ENCODE measurements at regions not wholly inside any gene's neighbourhood (a gene's known extent, or its start where the extent isn't known, plus 50 kb on each side); places are given as distances from the start of the nearest gene placed in this dataset.
"Not testable (repeated sequence)": the region's sequence is repeated elsewhere in the genome, so short reads cannot be mapped to it uniquely, and the experiment has no call there.

DNA sequence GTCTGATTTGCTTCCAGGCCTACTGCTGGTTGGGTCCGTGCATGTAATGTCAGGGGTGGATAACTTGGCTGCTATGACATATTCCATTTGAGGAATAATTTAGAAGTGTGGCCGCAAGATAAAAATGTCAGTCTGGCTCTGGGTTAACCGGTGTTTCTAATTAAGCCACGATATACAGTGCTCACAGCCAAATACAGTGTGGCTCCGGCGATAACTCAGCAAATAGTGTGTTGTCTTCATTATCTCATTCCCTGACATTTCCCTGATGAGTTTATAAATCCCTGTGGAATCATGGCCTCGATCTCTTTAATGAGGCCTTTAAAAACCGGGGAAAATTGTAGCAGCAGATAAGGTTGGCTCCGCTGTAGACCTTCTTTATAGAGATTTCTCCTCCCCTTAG, 1125.0 kb downstream of the TYW1 start:
- no peak for DNase-seq

DNA sequence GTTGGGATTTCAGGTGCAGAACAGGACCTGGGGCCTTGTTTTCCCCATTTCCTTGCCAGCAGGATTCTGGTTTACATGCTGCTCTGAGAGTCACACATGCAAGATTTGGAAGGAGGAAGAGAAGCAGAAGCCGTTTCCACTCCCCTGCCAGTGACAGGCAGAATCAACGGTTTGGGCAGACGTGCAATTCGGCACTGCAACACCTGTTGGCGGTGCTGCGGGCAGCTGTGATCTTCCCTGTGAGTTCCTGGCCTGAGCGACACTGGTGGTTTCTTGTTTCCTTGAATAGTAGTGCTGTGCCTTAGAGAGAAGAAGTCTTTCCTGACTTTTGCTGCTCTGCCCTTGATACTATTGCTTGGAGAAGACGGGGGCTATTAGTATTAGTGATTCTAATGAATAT, 1126.2 kb downstream of the TYW1 start:
- no peak for DNase-seq

DNA sequence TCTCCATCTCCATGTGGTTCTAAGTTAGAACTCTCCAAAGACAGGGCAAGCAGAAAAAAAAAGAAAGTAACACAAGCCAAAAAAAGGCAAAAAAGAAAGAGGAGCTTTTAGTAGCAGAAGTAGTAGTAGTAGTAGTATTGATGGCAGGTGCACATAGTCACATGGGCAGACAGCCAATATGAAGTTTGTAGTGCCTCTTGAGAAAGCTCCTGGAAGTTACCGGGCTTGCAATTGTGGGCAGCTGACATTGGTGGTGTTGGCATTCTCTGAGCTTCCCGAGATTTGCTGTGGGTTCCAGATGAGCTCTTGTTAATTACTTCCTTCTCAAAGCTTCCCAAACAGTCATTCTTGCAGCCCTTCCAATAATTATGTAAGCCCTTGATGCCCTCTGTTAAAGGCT, 1128.5 kb downstream of the TYW1 start:
- no peak for DNase-seq

DNA sequence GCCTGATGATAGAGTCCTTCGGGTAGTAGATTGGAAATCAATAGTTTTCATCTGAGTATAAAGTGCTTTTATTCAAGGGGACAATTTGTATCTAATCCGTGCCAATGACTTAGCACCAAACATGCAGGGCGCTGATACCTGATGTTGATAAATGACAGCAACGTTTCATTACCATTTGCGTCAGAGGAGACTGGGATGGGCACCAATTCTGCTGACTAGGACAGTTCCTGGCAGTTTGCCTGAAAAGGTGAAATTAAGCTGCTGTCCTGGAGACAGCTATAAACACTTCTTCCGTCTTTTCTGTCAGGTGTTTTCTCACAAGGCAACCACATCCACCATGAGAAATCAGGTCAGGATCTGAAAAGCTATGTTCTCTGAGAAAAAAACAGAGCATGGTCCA, 1136.4 kb downstream of the TYW1 start:
- DNase-seq: no peak

DNA sequence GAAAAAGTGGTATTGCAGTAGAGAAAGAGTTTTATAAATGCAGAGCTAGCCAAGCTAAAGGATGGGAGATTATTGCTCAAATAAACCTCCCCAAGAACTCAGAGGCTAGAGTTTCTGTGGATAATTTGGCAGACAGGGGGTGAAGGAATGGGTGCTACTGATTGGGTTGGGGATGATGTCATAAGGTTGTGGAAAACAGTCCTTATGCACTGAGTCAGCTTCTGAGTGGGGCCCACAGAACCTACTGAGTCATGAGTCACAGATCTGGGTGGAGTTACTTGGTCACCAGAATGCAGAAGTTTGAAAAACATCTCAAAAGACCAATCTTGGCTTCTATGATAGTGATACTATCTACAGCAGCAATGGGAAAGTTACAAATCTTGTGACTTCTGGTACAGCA, 1146.7 kb downstream of the TYW1 start:
- DNase-seq: no peak

DNA sequence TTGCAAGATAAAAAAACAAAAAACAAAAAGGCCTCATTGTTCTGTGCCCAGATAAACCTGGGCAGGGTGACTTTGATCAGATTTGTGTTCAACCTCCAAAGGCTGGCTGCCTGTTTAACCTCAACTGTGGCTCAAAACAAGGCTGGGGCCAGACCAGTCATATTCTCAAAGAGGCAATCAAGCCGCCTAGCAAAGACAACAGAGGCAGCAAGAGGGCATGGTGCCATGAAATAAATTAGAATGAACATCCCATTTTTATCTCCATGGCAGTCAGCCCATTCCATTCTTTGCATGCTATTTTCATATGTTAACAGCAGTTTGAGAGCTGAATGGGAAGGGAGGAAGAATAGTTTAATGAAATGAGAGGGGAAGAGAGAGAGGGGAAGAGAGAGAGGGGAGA, 1150.3 kb downstream of the TYW1 start:
- DNase-seq: no peak

DNA sequence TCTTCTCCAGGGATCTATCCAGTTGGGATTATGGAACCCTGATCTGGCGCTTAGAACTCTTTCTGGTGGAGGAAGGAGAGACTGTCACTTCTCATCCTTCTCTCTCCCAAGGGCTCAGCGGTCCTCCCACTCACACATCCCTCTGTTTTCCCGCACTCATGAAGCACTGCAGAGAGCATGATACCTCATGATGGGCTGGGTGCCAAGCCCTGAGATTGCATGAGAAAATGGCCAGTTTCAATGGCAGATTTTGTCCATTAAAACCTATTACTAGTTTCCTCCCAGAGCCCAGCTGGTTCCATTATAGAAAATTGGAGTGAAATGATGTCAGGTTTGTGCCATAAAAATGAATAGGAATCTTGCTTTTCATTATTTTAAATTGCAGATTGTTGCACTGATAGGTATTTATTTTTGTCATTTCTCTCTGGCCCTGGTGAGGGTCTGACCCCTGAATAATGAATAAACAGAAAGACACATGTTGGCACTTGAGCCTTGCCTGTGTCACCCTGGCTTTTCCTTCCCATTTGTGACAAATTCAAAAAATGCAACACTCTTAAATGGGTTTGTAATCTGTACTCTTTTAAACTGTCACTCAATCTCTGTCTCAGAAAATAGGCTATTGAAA, 1151.1 kb downstream of the TYW1 start:
- DNase-seq: no peak

DNA sequence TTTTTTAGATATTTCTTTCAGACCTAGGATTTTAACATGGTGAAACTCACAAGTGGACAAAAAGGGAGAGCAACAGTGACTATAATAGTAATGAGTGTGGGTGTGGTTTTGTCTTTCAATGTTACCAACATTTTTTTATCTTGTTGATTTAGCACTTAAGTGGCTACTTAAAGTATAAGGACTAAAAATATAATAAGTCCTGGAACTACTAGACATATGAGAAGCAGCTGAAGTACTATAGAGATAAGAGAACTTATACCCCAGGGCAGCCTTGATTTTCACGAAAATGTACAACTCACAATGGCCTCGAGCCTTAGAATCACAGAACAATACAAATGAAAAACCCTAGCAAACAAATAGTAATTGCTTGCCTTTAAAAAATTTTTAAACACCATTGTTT, 1151.8 kb downstream of the TYW1 start:
- no peak for DNase-seq

DNA sequence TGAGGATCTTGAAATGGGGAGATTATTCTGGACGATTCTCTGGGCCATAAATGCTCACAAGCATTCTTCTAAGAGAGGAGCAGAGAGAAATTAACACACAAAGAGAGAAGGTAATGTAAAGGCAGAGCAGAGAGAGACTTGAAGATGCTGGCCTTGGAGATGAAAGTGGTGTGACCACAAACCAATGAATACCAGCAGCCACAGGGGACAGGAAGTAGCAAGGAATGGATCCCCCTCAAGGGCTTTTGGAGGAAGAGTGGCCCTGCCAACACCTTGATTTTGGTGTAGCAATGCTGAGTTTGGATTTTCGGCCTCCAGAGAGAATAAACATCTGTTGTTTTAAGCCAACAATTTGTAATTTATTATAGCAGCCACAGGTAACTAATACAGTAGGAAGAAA, 1155.6 kb downstream of the TYW1 start:
- DNase-seq: no peak

DNA sequence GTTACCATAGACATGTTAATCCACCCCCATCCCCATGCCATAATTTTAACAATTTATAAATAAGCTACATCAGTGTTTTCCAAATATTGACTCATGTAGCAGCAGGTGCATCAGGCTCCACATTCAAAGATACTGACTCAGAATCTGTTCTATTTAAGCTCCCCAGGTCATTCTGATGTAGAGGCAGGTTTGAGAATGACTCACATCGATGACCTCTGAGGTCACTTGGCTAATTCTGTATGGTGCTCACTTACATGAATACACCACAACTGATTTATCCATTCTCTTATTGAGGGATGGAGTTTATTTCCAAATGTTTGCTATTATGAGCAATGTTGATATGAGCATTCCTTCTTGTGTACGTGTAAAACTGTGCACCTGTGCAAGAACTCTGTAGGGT, 1159.0 kb downstream of the TYW1 start:
- no peak for DNase-seq

DNA sequence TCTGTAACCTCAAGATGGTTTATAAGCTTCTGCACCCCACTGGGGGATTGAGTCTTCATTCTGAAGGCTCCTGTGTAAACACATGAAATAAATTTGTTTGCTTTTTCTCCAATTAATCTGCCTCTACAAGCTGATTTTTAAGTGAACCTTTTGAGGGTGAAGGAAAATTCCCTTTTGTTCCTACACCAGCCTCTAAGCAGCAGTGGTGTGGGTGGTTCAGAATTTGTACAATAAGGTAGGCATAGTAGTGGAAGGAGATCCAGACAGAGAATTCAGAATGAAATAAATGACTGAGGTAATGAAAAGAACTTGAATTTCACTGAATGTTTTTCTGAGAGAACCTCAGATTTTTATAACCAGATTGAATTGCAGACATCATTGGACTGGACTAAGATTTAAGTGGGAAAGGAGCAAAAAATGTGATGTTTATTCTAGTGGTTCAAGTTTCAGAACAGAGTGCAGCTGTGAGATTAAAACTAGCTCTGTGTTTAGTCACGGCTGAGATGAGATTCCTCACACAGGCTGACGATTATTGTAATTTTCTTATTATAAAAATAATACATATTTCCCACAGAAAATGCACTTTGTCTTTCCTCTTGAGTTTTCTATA, 1162.2 kb downstream of the TYW1 start:
- no peak for DNase-seq

DNA sequence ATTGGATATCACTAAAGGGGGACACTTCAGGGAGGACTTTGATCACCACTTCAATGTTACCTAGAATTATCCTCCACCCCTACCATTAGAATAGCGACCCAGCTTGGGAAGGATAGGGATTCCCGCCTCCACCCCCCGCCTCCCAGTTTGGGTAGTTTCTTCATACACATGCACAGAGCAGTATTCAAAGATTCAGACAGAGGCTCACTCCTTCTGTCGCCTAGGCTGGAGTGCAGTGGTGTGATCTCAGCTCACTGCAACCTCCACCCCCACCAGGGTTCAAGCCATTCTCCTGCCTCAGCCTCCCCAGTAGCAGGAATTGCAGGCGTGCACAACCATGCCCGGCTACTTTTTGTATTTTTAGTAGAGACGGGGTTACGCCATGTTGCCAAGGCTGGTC, 1166.1 kb downstream of the TYW1 start:
- DNase-seq: no peak

DNA sequence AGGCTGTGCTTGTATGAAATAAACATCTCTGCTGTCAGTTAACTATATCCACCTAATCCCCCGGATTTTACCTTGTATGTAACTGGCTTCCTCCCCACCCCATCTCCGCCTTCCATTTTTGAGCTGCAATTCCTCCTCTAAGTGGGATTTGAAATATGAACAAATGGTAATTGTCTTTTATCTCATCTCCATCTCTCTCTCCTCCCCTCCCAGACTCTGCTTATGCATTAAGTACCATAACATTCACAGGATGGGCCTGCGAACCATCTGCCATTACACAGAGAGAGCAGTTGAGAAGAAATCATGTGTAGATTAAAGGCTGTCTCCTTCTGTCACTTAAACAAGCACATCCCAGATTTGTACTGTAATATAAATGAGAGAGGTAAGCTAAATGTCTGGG, 1169.9 kb downstream of the TYW1 start:
- no peak for DNase-seq

DNA sequence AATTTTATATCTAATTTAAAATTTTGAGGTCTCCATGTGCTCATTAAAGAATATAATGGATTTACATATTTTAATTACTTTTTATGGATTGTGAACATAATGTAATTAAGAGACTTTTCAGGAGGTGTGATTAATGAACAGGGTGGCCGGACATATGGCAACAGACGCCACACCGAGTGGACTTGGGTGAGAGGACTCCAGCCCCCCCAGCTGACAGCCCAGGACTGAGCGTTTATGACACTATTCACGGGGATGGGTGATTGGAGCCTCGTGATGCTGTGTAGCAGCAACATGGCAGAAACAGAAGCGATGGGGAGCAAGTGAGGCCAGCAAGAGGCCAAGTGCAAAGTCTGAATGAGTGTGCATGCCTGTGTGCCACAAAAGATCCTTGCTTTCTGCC, 1176.9 kb downstream of the TYW1 start:
- no peak for DNase-seq

DNA sequence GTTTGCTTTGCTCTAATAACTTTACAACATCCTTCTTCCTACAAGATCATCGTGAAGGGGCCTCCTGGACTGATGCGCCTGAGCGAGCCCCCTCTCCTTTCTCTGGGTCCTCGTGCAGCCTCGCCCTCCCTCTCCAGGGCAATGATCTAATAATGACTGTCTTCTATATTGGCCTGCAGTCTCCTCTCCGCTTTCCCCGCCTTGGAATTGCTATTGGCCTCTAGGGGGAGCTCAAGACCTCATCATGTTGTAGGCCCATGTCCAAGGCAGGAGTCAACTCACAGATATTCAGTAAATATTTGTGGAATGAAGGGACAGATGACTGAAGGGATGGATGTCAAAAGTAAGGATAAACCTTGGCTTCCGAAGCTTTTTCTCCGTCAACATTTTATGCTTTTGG, 1180.3 kb downstream of the TYW1 start:
- DNase-seq: peak in 1 of 2 donors; percentile 14

DNA sequence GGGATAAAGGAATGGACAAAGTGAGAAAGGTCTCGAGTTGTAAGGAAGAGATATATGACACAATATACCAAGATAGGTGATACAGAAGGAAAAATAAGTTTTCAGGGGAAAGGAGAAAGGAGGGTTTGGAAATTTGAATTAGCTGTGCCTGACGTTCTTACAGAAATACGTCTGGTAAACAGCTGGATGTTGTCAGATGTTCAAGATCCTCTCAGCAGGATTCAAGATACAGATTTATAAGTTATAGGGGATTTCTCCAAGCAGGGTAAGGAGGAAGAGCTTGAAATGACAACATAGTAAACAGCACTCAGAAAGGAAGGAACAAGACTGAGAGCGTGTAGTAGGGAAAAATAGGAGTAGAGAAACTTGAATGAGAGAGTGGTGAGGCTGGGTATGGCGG, 1184.1 kb downstream of the TYW1 start:
- no peak for DNase-seq

DNA sequence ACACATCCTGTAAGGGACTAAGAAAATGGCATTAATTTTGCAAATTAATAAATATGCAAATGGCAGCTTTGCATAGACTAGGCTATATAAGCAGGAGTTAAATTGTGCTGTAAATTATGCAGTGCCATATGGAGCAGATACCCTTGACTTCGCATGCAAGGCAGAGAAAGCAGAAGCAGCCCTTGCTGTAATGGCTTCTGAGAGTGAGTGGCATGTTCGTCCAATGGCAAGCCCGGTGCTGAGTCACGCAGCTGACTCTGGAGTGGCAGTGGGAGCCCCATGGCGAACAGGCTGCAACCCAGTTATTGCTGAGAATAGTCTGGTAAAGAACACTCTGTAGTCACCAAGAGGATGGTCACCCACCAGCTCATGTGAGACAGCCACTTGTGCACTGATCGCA, 1186.5 kb downstream of the TYW1 start:
- no peak for DNase-seq

DNA sequence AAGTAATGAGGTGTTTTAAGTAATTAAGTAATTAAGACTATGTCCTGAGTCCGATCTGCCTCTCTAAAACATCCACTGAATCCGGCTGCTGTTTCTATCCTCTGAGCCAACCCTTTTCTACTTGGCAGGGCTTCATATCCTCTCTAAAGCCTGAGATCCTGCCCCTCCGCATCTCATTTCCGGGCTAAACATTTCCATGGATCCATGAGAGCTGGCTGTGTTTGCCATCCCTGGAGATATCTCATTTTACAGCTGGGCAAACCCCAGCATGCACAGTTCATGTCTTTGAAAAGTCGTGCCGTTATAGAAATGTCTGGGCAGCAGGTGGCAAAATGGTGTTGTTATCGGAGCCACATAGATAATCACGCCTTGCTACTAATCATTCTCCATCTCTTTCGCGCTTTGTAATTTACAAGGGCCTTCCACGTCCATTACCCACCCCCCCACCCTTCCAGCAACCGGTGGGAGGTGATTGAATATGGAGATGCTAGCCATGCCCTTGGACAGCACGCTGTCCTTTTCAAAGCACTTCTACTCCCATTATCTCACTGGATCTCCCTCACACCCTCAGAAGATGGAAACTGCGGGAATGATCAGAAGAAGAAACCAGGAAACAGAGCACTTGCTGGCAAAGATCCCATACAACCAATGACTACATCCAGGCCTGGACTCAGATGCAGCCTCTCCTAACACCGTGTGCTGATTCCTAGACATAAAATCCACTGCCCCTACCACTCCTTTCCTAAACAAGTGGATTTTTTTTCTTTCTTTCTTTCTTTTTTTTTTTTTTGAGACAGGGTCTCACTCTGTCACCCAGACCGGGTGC, 1189.2 kb downstream of the TYW1 start:
- DNase-seq: no peak

DNA sequence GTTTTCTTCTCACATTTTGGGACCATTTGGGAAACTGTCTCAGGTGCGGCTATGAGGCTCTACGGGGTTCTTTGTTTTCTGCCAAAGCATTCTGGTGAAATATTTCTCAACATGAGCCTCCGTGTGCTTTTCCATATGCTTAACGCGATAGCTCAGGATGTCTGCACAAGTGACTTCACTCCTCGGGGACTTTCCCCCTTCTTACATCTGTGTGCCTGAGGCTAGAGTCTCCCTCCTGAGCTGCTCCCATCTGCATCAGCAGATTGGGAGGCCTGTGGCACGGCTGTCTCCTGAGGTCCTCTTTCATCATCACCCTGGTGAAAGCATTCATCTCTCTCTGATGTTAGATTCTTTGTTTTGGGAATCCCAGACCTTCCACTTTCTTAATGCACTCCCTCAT, 1190.9 kb downstream of the TYW1 start:
- no peak for DNase-seq

DNA sequence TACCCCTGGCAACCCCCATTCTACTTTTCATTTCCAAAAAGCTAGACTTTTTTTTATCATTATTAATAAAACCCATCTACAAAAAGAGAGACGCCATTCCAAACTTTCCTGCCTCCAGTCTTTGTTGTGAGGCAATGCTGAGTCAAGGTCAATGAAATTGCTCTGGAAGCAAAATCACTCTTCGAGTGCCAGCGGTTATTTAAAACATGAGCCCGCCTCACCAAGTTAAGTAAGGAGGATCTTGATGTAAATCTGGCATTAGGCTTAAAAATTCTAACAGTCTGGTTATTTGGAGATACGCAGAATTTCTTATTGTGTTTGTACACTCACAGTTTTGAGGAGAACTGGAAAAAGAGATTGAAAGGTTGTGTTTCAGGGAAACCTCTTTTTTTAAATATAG, 1196.3 kb downstream of the TYW1 start:
- DNase-seq: no peak

DNA sequence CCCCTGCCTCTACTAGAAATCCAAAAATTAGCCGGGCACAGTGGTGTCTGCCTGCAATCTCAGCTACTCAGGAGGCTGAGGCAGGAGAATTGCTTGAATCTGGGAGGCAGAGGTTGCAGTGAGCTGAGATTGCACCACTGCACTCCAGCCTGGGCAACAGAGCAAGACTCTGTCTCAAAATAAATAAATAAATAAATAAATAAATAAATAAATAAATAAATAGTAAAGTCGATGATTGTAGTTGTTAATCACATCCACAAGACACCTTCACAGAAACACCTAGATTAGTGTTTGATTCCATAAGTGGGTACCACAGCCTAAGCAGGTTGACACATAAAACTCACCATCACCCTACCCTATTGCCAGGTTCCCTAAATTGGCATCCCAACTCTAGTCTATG, 1199.0 kb downstream of the TYW1 start:
- DNase-seq: not testable (repeated sequence)

DNA sequence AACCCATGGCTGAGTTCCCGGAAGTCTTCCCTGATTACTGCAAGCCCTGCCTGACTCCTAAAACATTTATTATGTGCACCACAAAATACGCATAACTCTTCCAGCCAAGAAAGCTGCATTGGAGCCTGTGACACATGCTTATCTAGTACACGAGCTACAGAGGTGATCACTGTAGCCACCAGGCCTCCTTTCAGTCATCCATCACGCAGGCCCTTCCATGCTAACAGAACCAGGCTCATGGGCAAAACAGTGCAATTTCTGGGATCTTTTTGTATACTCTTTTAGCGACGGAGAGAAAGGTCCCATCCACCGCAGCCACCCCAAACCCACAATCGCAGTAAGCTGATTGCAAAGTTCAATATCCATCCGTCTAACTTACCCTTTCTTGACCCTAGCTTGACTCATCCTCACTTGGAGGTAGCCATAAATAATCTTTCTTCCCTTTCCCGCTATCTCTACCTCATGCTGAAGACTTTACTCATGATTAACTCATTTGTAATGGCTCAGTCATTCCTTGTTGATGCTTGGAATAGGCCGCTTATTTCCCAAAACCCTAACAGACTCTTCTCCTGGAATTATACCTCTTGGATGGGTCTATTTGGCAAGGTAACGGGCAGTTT, 1203.5 kb downstream of the TYW1 start:
- DNase-seq: no peak

DNA sequence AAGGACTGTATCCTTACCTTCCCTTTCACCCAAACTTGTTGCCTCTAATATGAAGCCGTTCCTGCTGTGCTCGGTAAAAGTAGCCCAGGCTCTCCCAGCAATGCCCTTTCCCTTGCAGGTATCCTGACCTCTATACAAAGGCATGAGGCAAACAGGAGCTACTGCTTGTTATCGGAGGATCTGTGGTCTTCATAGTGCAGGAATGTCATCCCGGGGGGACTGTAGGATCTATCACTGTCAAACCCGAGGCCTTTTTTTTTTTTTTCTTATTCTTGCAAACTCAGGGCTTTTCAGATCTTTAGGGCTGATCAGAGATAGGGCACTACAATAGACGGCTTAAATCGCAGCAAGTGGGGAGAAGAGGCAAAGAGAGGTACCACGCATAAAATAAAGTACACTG, 1206.6 kb downstream of the TYW1 start:
- DNase-seq: no peak

DNA sequence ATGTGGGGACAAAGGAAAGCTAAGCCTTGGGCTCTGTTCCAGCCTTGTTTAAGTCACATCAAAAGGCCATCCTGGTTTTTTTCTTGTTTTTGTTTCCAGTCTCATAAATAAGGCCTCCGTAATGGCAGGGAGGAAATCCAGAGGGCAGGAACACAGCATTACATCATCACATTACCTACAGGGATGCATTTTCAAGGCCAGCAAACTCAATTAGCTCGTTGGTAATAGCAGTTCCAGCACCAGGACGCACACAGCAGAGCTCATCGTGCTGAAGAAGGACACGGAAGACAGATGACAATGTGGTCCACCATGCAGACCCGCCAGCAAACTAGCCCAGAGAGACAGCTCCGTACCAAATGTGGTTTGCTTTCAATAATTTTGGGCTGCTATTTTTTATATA, 1209.2 kb downstream of the TYW1 start:
- DNase-seq: no peak

Data from stimulated activated CD4-positive, alpha-beta T cell treated with anti-CD3 and anti-CD28 coated beads, Interleukin-2, amount 100 ng/mL, for 24 hours (primary cell).